B cell (primary cell): ENCODE measurements at regions not wholly inside any gene's neighbourhood (a gene's known extent, or its start where the extent isn't known, plus 50 kb on each side); places are given as distances from the start of the nearest gene placed in this dataset.

ENCODE experiments used
- ATAC-seq: fragments of 200-7000 bp; cut with Tn5 transposase; one replicate; pipeline ENCODE4 v1.10.0; 2021; ENCODE audit warnings: low read depth, mild to moderate bottlenecking, moderate number of reproducible peaks, moderate library complexity
- CTCF ChIA-PET: fragments of 350-600 bp; sonication (Branson Sonifier 250); formaldehyde crosslinking; loops from one replicate; lab custom pipeline; 2021; ENCODE audit warnings: antibody characterized with exemption, inconsistent platforms; lab: Charles Lee
- POLR2A ChIA-PET: fragments of 350-600 bp; sonication (Branson Sonifier 250); formaldehyde crosslinking; loops from one replicate; lab custom pipeline; 2021; ENCODE audit warnings: antibody characterized with exemption; lab: Charles Lee
- DNase-seq: peaks from one replicate; pipeline ENCODE4 v3.0.0; 2013
- H2AFZ ChIP-seq: 2 replicates; pipeline ENCODE4 v1.6.1; 2012; ENCODE audit warnings: mild to moderate bottlenecking, low read depth, low read length; ENCODE audit not compliant: insufficient read depth, poor library complexity, severe bottlenecking
- H3K27ac ChIP-seq, 2 donors: 1 replicate in 1 of 2; 2 replicates in 1 of 2; pipeline ENCODE4 v1.5.1; 2012 to 2013; ENCODE audit warnings: low read length in 2 of 2, mild to moderate bottlenecking in 2 of 2, moderate library complexity in 1 of 2
- H3K27me3 ChIP-seq, 4 experiments: fragments of 200-600 bp in 1 of 4; sonication (generic) in 1 of 4; replicated peaks in 1 of 4; 1 replicate in 2 of 4; 2 replicates in 2 of 4; pipeline versions ENCODE4 v1.6.1 to v1.7.0; 2013 to 2016; ENCODE audit warnings: low read length in 3 of 4, mild to moderate bottlenecking in 2 of 4, mixed read lengths in 1 of 4, moderate library complexity in 1 of 4; ENCODE audit not compliant: insufficient read depth in 4 of 4, control insufficient read depth in 3 of 4; ENCODE audit errors: control extremely low read depth in 1 of 4
- H3K36me3 ChIP-seq, 2 experiments: replicated peaks in 1 of 2; 1 replicate in 1 of 2; 2 replicates in 1 of 2; pipeline versions ENCODE4 v1.6.1 to v1.7.1; 2013; ENCODE audit warnings: low read length in 1 of 2; ENCODE audit not compliant: insufficient read depth in 2 of 2, control insufficient read depth in 1 of 2; ENCODE audit errors: control extremely low read depth in 1 of 2, extremely low read depth in 1 of 2
- H3K4me1 ChIP-seq, 2 donors: fragments of 200-600 bp in 1 of 2; sonication (generic) in 1 of 2; 1 replicate in 1 of 2; 2 replicates in 1 of 2; pipeline versions ENCODE4 v1.5.1 to v1.6.1; 2013 to 2017; ENCODE audit warnings: low read length in 2 of 2; ENCODE audit not compliant: control insufficient read depth in 2 of 2, insufficient read depth in 2 of 2
- H3K4me2 ChIP-seq: replicated peaks from 2 replicates; pipeline ENCODE3; 2012; ENCODE audit warnings: mild to moderate bottlenecking, low read depth, low read length; ENCODE audit not compliant: poor library complexity, severe bottlenecking
- H3K4me3 ChIP-seq, 5 experiments: fragments of 200-600 bp in 1 of 5; sonication (generic) in 1 of 5; 1 replicate in 3 of 5; 2 replicates in 2 of 5; pipeline versions ENCODE4 v1.5.1 to v1.7.0; 2011 to 2016; ENCODE audit warnings: low read length in 4 of 5, mild to moderate bottlenecking in 4 of 5, low read depth in 2 of 5, control low read depth in 1 of 5, moderate library complexity in 1 of 5; ENCODE audit not compliant: insufficient read depth in 1 of 5; ENCODE audit errors: control extremely low read depth in 1 of 5, extremely low read depth in 1 of 5
- H3K79me2 ChIP-seq: fragments of 200-600 bp; sonication (generic); one replicate; pipeline ENCODE4 v1.6.0; 2016; ENCODE audit warnings: low read length; ENCODE audit not compliant: control insufficient read depth, insufficient read depth
- H3K9ac ChIP-seq: fragments of 200-600 bp; sonication (generic); 2 replicates; pipeline ENCODE4 v1.6.1; 2017; ENCODE audit warnings: mild to moderate bottlenecking, low read length, moderate library complexity
- H3K9me3 ChIP-seq, 3 donors: one replicate each; pipeline versions ENCODE4 v1.6.1 to v1.7.1; 2013; ENCODE audit warnings: low read length in 2 of 3; ENCODE audit not compliant: control insufficient read depth in 2 of 3, insufficient read depth in 1 of 3; ENCODE audit errors: control extremely low read depth in 1 of 3
- H4K20me1 ChIP-seq: 2 replicates; pipeline ENCODE4 v1.6.0; 2012; ENCODE audit warnings: mild to moderate bottlenecking, low read length; ENCODE audit not compliant: insufficient read depth, control insufficient read depth, poor library complexity, severe bottlenecking
- H3K27ac Mint-ChIP-seq: one replicate; pipeline ENCODE4 v1.8.0; 2021; ENCODE audit warnings: mixed read lengths
- H3K27me3 Mint-ChIP-seq: one replicate; pipeline ENCODE4 v1.8.0; 2021; ENCODE audit warnings: mixed read lengths
- H3K4me1 Mint-ChIP-seq: one replicate; pipeline ENCODE4 v1.8.0; 2021; ENCODE audit warnings: mixed read lengths
- H3K4me3 Mint-ChIP-seq: one replicate; pipeline ENCODE4 v1.8.0; 2021; ENCODE audit warnings: mixed read lengths
- H3K9me3 Mint-ChIP-seq: one replicate; pipeline ENCODE4 v1.8.0; 2022; ENCODE audit warnings: mixed read lengths; ENCODE audit not compliant: insufficient read depth
- CTCF ChIP-seq: fragments of 200-600 bp; IDR thresholded peaks from one replicate; pipeline ENCODE4 v1.8.0; 2022; ENCODE audit warnings: antibody characterized with exemption, mild to moderate bottlenecking
- EZH2 ChIP-seq: IDR thresholded peaks from 2 replicates; pipeline ENCODE4 v1.6.1; 2012; ENCODE audit warnings: borderline replicate concordance, low read depth, mild to moderate bottlenecking, moderate library complexity, low read length; ENCODE audit not compliant: insufficient read depth, poor library complexity, severe bottlenecking
- WGBS: methylation state at CpG from one replicate; pipeline ENCODE4 v1.1.5; 2013; ENCODE audit warnings: missing lambda C conversion rate; ENCODE audit not compliant: insufficient coverage; 5-methylcytosine and 5-hydroxymethylcytosine counted together
- intact Hi-C: fragments of 100-400 bp; cut with micrococcal nuclease; formaldehyde crosslinking; loops from one replicate; pipeline ENCODE4 v1.10.0; 2022

GRCh38 chr1:224535641-224536040, 80.5 kb upstream of the CNIH3 start:
- peaks cover 0 to 3% (median 0%) of the 10 kb centered on the region in 4 experiments for H3K27me3 ChIP-seq
- ATAC-seq, result no peak
- no peak overlapping the region for H3K27ac ChIP-seq
- intact Hi-C loops, result no loop called here
- CTCF ChIA-PET, result no interaction called here
- WGBS, result 93% methylated on average over 4 of the region's 7 CpGs
- no peaks in the 10 kb centered on the region for H3K9me3 Mint-ChIP-seq
- peaks cover 28% of the 10 kb centered on the region for H3K27me3 Mint-ChIP-seq
- H3K4me2 ChIP-seq, result no peak overlapping the region
- no peak for DNase-seq
- H3K9ac ChIP-seq, result no peak overlapping the region
- H3K4me3 Mint-ChIP-seq, result no peak overlapping the region
- H3K79me2 ChIP-seq, result no peaks in the 10 kb centered on the region
- no peak for TF ChIP-seq CTCF
- TF ChIP-seq EZH2, result no peak
- no peak overlapping the region for H3K27ac Mint-ChIP-seq
- no peaks in the 10 kb centered on the region for H3K4me1 Mint-ChIP-seq
- POLR2A ChIA-PET, result no interaction called here
- H2AFZ ChIP-seq, result no peak overlapping the region
- H3K36me3 ChIP-seq, result no peaks in the 10 kb centered on the region
- no peaks in the 10 kb centered on the region for H3K9me3 ChIP-seq
- no peaks in the 10 kb centered on the region for H4K20me1 ChIP-seq
- no peak overlapping the region for H3K4me3 ChIP-seq
- H3K4me1 ChIP-seq, result no peaks in the 10 kb centered on the region

GRCh38 chr1:224539971-224540370, 76.1 kb upstream of the CNIH3 start:
- TF ChIP-seq EZH2 (no peak), CTCF (no peak)
- H3K9me3 ChIP-seq, result no peaks in the 10 kb centered on the region
- H3K36me3 ChIP-seq, result no peaks in the 10 kb centered on the region
- no peak overlapping the region for H2AFZ ChIP-seq
- H3K4me1 ChIP-seq, result no peaks in the 10 kb centered on the region
- Mint-ChIP-seq H3K27ac (no peak overlapping the region), H3K9me3 (no peaks in the 10 kb centered on the region), H3K4me3 (no peak overlapping the region), H3K4me1 (no peaks in the 10 kb centered on the region), H3K27me3 (peaks cover 32% of the 10 kb centered on the region)
- ATAC-seq, result no peak
- H3K27me3 ChIP-seq, result no peaks in the 10 kb centered on the region
- DNase-seq, result no peak
- 10% methylated on average over 3 of the region's 4 CpGs for WGBS
- no peaks in the 10 kb centered on the region for H4K20me1 ChIP-seq
- H3K4me2 ChIP-seq, result no peak overlapping the region
- H3K4me3 ChIP-seq, result no peak overlapping the region
- intact Hi-C loops, result no loop called here
- H3K79me2 ChIP-seq, result no peaks in the 10 kb centered on the region
- CTCF ChIA-PET, result interaction anchor here (1.2 kb wide), 1 partner anchor 26 kb away, joined by 3 read pairs; no protein-coding TSS in a partner anchor
- POLR2A ChIA-PET, result no interaction called here
- no peak overlapping the region for H3K27ac ChIP-seq
- H3K9ac ChIP-seq, result no peak overlapping the region
